Ramos (cell line): ENCODE measurements at regions not wholly inside any gene's neighbourhood (a gene's known extent, or its start where the extent isn't known, plus 50 kb on each side); places are given as distances from the start of the nearest gene placed in this dataset.
"Not testable (repeated sequence)": the region's sequence is repeated elsewhere in the genome, so short reads cannot be mapped to it uniquely, and the experiment has no call there.

Source experiments
- in situ Hi-C: fragments of 300-500 bp; cut with MboI; formaldehyde crosslinking; loops from one replicate; pipeline ENCODE4 v1.14.3; 2022; ENCODE audit warnings: low sequenced_read_pairs; ENCODE audit not compliant: unreplicated experiment

GRCh38 chr2:87452193-87452592 lies 295.7 kb upstream of the PLGLB2 start:
- in situ Hi-C loops = not testable (repeated sequence)

- in situ Hi-C loops = not testable (repeated sequence)
Observed at GRCh38 chr2:87452861-87453260, 295.0 kb upstream of the PLGLB2 start.

DNA sequence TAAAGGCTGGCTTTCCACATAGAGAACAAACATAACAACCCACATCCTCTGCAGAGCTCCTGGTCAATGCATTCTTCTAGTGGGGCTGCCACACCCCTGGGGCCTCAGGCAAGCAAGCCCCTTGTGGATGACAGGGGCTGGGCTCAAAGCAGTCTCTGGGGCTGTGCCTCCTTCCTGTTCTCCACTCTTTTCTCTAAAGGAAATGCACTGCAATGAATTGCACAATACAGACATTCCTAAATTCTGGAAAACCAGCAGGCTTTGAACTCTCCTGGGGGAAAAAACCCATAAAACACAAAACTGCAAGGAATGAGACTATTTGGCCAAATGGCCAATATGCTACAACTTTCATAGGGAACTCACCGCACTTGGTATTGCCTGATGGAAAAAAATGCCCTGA lies 293.9 kb upstream of the PLGLB2 start:
- in situ Hi-C loops = not testable (repeated sequence)

DNA sequence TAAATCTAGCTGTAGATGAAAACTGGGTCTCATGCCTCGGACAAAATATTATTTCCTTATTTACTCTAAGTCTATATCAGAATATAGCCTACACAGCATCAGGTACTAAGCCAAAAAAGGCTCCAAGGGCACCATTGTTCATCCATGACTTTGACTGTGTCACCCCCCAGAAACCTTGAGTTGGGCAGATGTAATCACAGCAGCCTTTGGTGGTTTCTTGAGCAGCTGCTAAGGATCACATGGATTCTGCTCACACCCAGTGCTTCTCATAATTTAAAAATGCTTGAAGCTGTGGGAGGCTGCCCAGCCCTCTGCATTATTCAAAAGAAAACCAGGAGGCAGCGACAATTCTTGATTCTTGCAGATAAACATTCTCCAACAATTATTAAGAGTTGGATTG lies 293.5 kb upstream of the PLGLB2 start:
- in situ Hi-C loops = not testable (repeated sequence)

DNA sequence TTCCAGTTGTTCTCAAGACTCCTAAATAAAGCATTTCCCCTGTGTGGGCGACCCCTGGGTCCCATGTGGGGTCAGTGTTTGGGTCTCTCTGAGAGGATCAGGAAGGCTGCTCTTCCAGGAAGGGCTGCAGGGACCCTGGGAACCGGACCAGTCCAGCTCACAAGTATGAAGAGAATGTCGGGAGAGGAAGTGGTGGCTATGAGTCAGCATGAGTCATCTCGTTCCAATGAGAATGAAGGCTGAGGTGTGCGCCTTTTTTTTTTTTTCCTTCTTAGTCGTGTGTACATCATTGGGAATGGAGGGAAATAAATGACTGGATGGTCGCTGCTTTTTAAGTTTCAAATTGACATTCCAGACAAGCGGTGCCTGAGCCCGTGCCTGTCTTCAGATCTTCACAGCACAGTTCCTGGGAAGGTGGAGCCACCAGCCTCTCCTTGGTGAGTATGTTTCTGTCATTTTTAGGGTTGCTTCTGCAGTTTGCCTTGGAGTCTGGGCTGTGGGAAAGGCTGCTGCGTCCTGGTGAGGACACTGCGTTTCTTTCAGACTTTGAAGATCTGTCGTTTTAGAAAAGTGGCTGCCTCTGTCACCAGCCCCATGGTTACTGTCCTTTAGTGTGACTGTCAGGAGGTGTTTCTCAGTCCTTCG lies 292.6 kb upstream of the PLGLB2 start:
- in situ Hi-C loops = not testable (repeated sequence)

DNA sequence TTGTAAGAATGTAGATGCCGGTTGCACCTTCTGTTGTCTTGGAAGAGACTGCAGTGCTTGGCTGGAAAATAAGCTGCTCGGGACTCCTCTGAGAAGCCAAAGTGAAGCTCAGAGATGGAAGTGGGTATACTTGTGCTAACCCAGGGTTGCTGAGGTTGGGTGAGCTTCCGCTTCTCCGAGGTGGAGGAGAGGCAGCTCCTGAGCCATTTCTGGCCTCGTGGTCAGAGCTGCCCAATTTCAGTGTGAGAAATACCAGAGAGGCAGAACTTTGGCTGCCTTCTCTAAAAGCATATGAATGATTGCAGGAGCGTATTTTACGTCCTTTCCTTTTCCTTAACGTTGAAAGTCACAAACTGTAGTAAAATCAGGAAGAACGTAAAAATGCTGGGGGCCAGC lies 292.0 kb upstream of the PLGLB2 start:
- in situ Hi-C loops = not testable (repeated sequence)

- in situ Hi-C loops = not testable (repeated sequence)
Observed at GRCh38 chr2:87456477-87457128, 291.3 kb upstream of the PLGLB2 start.

GRCh38 chr2:87457129-87457499 lies 290.8 kb upstream of the PLGLB2 start:
- in situ Hi-C loops = not testable (repeated sequence)

DNA sequence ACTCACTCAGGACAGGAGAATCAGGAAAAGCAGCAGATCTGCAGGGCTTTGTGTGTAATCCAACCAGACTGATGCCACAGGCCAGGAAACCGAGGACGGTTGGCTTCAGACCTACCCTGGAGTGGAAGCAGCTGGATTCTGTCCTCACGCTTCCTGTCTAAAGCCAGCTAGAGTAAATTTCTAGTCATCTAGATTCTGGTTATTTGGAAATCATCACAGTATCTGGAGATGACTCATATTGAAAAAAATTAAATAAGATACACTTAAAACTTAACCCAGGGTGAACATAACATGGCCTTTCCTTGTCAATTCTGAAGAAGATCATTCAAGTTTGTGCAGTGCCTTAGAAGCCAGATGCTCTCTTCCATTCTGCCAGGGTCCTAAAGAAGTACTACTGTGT lies 288.9 kb upstream of the PLGLB2 start:
- in situ Hi-C loops = not testable (repeated sequence)

DNA sequence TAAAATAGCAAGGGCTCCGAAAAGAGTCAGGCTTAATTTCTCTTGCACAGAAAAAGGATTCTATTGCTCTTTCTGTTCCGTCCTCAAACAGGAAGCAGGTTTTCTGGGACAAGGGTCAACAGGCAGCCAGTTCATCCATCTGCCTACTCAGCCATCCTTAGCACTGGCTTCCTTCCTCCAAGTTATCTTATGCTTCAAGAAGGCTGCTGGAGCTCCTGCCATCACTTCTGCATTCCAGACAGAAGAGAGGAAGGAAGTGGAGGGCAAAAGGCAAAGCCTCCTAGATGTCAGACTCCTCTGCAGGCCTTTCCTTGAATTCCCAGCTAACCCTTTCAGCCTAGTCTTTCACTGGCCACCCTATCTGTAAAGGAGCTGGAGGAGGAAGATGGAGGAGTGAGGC lies 287.8 kb upstream of the PLGLB2 start:
- in situ Hi-C loops = not testable (repeated sequence)

GRCh38 chr2:87460662-87461061 lies 287.2 kb upstream of the PLGLB2 start:
- in situ Hi-C loops = not testable (repeated sequence)

- in situ Hi-C loops = not testable (repeated sequence)
Observed at GRCh38 chr2:87461671-87462070, 286.2 kb upstream of the PLGLB2 start.

DNA sequence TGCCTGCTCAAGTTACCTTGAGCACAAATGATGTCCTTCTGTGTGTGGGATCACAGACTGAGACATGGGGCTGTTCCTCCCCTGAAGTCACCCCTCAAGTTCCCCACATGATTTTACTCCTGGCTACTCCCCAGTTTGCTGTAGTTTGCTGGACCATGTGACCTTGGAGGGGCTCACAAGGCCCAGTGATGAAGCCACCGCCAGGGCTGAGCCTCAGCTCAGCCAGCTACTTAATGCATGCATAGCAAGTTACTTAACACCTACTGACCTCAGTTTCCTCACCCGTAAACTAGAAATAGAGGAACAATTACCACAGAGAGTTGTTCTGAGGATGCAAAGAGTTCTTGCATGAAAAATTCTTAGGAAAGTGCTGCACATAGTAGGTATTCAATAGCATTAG lies 283.7 kb upstream of the PLGLB2 start:
- in situ Hi-C loops = not testable (repeated sequence)

- in situ Hi-C loops = not testable (repeated sequence)
Observed at GRCh38 chr2:87465730-87466129, 282.2 kb upstream of the PLGLB2 start.

DNA sequence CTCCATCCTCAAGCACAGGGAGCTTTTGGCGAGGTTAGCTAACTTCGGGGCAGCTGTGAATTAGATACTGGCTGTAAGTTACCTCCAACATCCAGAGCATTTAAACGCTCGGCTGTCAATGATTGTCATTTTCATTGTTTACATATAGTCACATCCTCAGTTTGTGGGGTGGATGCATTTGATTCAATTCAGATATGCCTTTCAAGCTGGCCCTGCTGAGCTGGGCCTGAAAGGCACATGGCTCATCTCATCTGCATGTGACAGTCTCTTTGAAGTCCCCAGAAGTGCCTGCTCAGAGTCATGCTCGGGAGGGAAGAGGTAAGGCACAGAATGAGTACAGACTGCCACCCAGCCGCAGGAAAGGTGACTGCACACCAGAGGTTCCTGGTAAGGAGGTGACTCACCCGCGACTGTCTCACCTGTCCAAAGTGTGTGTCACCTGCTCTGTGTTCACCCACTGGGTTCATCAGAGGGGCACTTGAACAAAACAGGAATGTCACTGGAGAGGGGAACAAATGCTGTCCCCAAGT lies 281.2 kb upstream of the PLGLB2 start:
- in situ Hi-C loops = not testable (repeated sequence)

GRCh38 chr2:87468429-87468981 lies 279.4 kb upstream of the PLGLB2 start:
- in situ Hi-C loops = not testable (repeated sequence)

GRCh38 chr2:87469180-87470151 lies 278.4 kb upstream of the PLGLB2 start:
- in situ Hi-C loops = not testable (repeated sequence)

- in situ Hi-C loops = not testable (repeated sequence)
Observed at GRCh38 chr2:87470381-87471380, 277.2 kb upstream of the PLGLB2 start.

DNA sequence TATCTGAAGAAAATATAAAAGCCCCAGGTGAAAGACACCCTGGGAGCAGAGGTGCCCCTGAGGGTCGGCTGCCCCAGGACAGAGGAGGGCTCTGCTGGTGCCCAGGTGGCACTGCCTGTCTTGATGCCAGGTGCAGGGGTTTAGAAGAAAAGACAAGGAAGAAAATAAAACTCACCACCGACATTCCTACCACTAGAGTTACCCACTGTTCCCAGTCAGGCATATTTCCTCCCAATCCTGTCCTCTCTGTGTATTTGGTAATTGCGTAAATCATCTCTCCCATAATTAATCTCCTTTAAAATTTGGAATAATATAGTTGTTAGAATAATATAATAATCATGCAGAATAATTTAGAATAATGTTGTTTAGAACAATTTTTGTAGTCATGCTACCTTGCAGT lies 276.4 kb upstream of the PLGLB2 start:
- in situ Hi-C loops = not testable (repeated sequence)
